Right lobe of liver (tissue), 6 donors: ENCODE measurements at regions not wholly inside any gene's neighbourhood (a gene's known extent, or its start where the extent isn't known, plus 50 kb on each side); places are given as distances from the start of the nearest gene placed in this dataset.

Source experiments
- ATAC-seq, 4 donors: fragments of 200-7000 bp; cut with Tn5 transposase; one replicate each; pipeline ENCODE4 v1.9.1; 2020; ENCODE audit warnings: mild to moderate bottlenecking in 4 of 4, moderate library complexity in 4 of 4
- DNase-seq, 3 donors: peaks; one replicate each; pipeline ENCODE4 v3.0.0-alpha.2; 2020
- H3K27ac ChIP-seq, 3 donors: fragments of 200-600 bp; one replicate each; pipeline ENCODE4 v1.8.0; 2022
- H3K27me3 ChIP-seq, 2 donors: fragments of 200-600 bp; one replicate each; pipeline ENCODE4 v1.8.0; 2022
- H3K36me3 ChIP-seq, 4 donors: fragments of 200-600 bp; sonication (generic) in 1 of 4; one replicate each; pipeline versions ENCODE4 v1.5.1 to v1.8.0; 2017 to 2022; ENCODE audit warnings: control low read depth in 1 of 4
- H3K4me1 ChIP-seq, 4 donors: fragments of 200-600 bp; sonication (generic) in 1 of 4; one replicate each; pipeline versions ENCODE4 v1.5.1 to v1.8.0; 2017 to 2022; ENCODE audit warnings: control low read depth in 1 of 4
- H3K4me3 ChIP-seq, 3 donors: fragments of 200-600 bp; one replicate each; pipeline ENCODE4 v1.8.0; 2022
- H3K9me3 ChIP-seq, 4 donors: fragments of 200-600 bp; sonication (generic) in 1 of 4; one replicate each; pipeline versions ENCODE4 v1.5.1 to v1.8.0; 2017 to 2022; ENCODE audit warnings: control low read depth in 1 of 4
- POLR2A ChIP-seq: fragments of 450-650 bp; IDR thresholded peaks from one replicate; pipeline ENCODE4 v1.6.1; 2017; ENCODE audit warnings: antibody characterized with exemption, mild to moderate bottlenecking
- WGBS: methylation state at CpG from one replicate; pipeline ENCODE4 v1.1.6; 2018; ENCODE audit warnings: low coverage, low lambda C conversion rate; ENCODE audit not compliant: insufficient coverage; ENCODE audit errors: missing lambda C conversion rate; 5-methylcytosine and 5-hydroxymethylcytosine counted together
- intact Hi-C, 2 donors: fragments of 100-400 bp; cut with DNase I; formaldehyde crosslinking; loops; one replicate each; pipeline versions ENCODE4 v1.11.2 to v1.14.1; 2022
- TF ChIP-seq, protein P1 (sequence below), 4 donors: fragments of 200-600 bp in 3 of 4; fragments of 450-650 bp in 1 of 4; IDR thresholded peaks; one replicate each; pipeline versions ENCODE4 v1.5.1 to v1.8.0; 2016 to 2022; ENCODE audit warnings: antibody characterized with exemption in 4 of 4, mild to moderate bottlenecking in 2 of 4
- donor health status: DM: no; HTN: yes; CAD: no.
- donor health status: DM: no; HTN: no; CAD: no.
- donor health status: DM: no; HTN: no; CAD: no.
- donor health status: DM: no; HTN: yes; CAD: no.
- donor health status: DM: no; HTN: yes; CAD: no.

- H3K4me1 ChIP-seq = no peaks in the 10 kb centered on the region
- ATAC-seq (no peak), DNase-seq (no peak)
- no peaks in the 10 kb centered on the region for H3K27me3 ChIP-seq
- intact Hi-C loops = no loop called here
- TF ChIP-seq, protein P1, sequence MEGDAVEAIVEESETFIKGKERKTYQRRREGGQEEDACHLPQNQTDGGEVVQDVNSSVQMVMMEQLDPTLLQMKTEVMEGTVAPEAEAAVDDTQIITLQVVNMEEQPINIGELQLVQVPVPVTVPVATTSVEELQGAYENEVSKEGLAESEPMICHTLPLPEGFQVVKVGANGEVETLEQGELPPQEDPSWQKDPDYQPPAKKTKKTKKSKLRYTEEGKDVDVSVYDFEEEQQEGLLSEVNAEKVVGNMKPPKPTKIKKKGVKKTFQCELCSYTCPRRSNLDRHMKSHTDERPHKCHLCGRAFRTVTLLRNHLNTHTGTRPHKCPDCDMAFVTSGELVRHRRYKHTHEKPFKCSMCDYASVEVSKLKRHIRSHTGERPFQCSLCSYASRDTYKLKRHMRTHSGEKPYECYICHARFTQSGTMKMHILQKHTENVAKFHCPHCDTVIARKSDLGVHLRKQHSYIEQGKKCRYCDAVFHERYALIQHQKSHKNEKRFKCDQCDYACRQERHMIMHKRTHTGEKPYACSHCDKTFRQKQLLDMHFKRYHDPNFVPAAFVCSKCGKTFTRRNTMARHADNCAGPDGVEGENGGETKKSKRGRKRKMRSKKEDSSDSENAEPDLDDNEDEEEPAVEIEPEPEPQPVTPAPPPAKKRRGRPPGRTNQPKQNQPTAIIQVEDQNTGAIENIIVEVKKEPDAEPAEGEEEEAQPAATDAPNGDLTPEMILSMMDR (IDR thresholded peaks at IDR 0.05) = no peak
- TF ChIP-seq POLR2A = no peak
- H3K27ac ChIP-seq = no peak overlapping the region
- H3K36me3 ChIP-seq = no peaks in the 10 kb centered on the region
- 0% methylated on average over 1 of the region's 1 CpG for WGBS
- no peaks in the 10 kb centered on the region for H3K9me3 ChIP-seq
- H3K4me3 ChIP-seq = no peak overlapping the region
Measured at GRCh38 chrX:151476604-151477303, 79.7 kb downstream of the VMA21 start.

GRCh38 chrX:151478058-151478457 lies 81.1 kb downstream of the VMA21 start:
- no peak for TF ChIP-seq POLR2A
- TF ChIP-seq, protein P1 (IDR thresholded peaks at IDR 0.05) = no peak
- Histone ChIP-seq H3K27me3 (no peaks in the 10 kb centered on the region), H3K36me3 (no peaks in the 10 kb centered on the region), H3K9me3 (no peaks in the 10 kb centered on the region), H3K4me3 (no peak overlapping the region), H3K27ac (no peak overlapping the region), H3K4me1 (no peaks in the 10 kb centered on the region)
- ATAC-seq (no peak), DNase-seq (no peak)
- intact Hi-C loops = no loop called here
- WGBS = 51% methylated on average over 4 of the region's 4 CpGs

- no peaks in the 10 kb centered on the region for H3K9me3 ChIP-seq
- ATAC-seq (peak in 3 of 4 donors; percentile 40 to 50 (median 42)), DNase-seq (no peak)
- intact Hi-C loops = no loop called here
- WGBS = 46% methylated on average over 2 of the region's 2 CpGs
- H3K27ac ChIP-seq = no peak overlapping the region
- TF ChIP-seq, protein P1 (IDR thresholded peaks at IDR 0.05) = peak in 3 of 4 donors; percentile 19 to 34 (median 23)
- no peak for TF ChIP-seq POLR2A
- no peaks in the 10 kb centered on the region for H3K27me3 ChIP-seq
- no peak overlapping the region for H3K4me3 ChIP-seq
- H3K4me1 ChIP-seq = no peaks in the 10 kb centered on the region
- no peaks in the 10 kb centered on the region for H3K36me3 ChIP-seq
Measured at GRCh38 chrX:151488677-151489076, 74.8 kb upstream of the PASD1 start.

- peaks cover 0 to 5% of the 10 kb centered on the region in 2 donors for H3K27me3 ChIP-seq
- intact Hi-C loops = no loop called here
- H3K4me1 ChIP-seq = no peaks in the 10 kb centered on the region
- 27% methylated on average over 2 of the region's 2 CpGs for WGBS
- H3K4me3 ChIP-seq = no peak overlapping the region
- no peak for DNase-seq
- TF ChIP-seq, protein P1 (IDR thresholded peaks at IDR 0.05) = peak in 2 of 4 donors; percentile 15 to 35
- TF ChIP-seq POLR2A = no peak
- H3K27ac ChIP-seq = no peak overlapping the region
- ATAC-seq = peak in 1 of 4 donors; percentile 28
- no peaks in the 10 kb centered on the region for H3K36me3 ChIP-seq
- H3K9me3 ChIP-seq = no peaks in the 10 kb centered on the region
Measured at GRCh38 chrX:151505796-151506195, 57.7 kb upstream of the PASD1 start.
